Vagina (tissue), 2 donors: ENCODE measurements at regions not wholly inside any gene's neighbourhood (a gene's known extent, or its start where the extent isn't known, plus 50 kb on each side); places are given as distances from the start of the nearest gene placed in this dataset.

Experiments used
- CTCF ChIP-seq, 3 experiments: fragments of 450-650 bp in 2 of 3; fragments of 200-600 bp in 1 of 3; sonication (generic) in 1 of 3; IDR thresholded peaks; one replicate each; pipeline ENCODE4 v1.5.1; 2017 to 2019; ENCODE audit warnings: antibody characterized with exemption in 3 of 3, mild to moderate bottlenecking in 2 of 3, moderate library complexity in 2 of 3
- POLR2AphosphoS5 ChIP-seq, 2 donors: sonication (generic); formaldehyde crosslinking; IDR thresholded peaks; one replicate each; pipeline ENCODE4 v1.9.0; 2017; ENCODE audit warnings: antibody characterized with exemption in 2 of 2, mild to moderate bottlenecking in 2 of 2, low read depth in 1 of 2; ENCODE audit not compliant: insufficient read depth in 1 of 2

GRCh38 chr1:30460661-30461060, 262.7 kb downstream of the MATN1 start:
- no peak for TF ChIP-seq POLR2AphosphoS5 (IDR thresholded peaks at IDR 0.05; ENCODE audit: insufficient read depth in 1 of 2, low read depth in 1 of 2)
- no peak for TF ChIP-seq CTCF (IDR thresholded peaks at IDR 0.05)
